Uterus (tissue), 3 donors: ENCODE measurements at regions not wholly inside any gene's neighbourhood (a gene's known extent, or its start where the extent isn't known, plus 50 kb on each side); places are given as distances from the start of the nearest gene placed in this dataset.

Experiments
- DNase-seq, 2 donors: peaks; one replicate each; pipeline ENCODE4 v3.0.0-alpha.2; 2019 to 2020
- H3K27ac ChIP-seq, 2 donors: fragments of 200-600 bp; sonication (generic); 1 replicate in 1 of 2; 2 replicates in 1 of 2; pipeline ENCODE4 v1.5.1; 2016 to 2018
- H3K27me3 ChIP-seq, 2 donors: fragments of 200-600 bp; sonication (generic); one replicate each; pipeline ENCODE4 v1.5.1; 2018 to 2019; ENCODE audit warnings: control low read depth in 1 of 2
- H3K36me3 ChIP-seq, 2 donors: fragments of 200-600 bp; sonication (generic); one replicate each; pipeline ENCODE4 v1.5.1; 2019; ENCODE audit warnings: control low read depth in 1 of 2
- H3K4me1 ChIP-seq, 2 donors: fragments of 200-600 bp; sonication (generic); one replicate each; pipeline ENCODE4 v1.5.1; 2018 to 2019; ENCODE audit warnings: control low read depth in 1 of 2
- H3K4me3 ChIP-seq, 2 donors: fragments of 200-600 bp; sonication (generic); 1 replicate in 1 of 2; 2 replicates in 1 of 2; pipeline ENCODE4 v1.5.1; 2018 to 2019; ENCODE audit warnings: mild to moderate bottlenecking in 1 of 2
- H3K9me3 ChIP-seq, 2 donors: fragments of 200-600 bp; sonication (generic); one replicate each; pipeline ENCODE4 v1.5.1; 2019; ENCODE audit warnings: control low read depth in 1 of 2
- CTCF ChIP-seq, 4 experiments: fragments of 200-600 bp in 2 of 4; fragments of 450-650 bp in 2 of 4; sonication (generic) in 2 of 4; IDR thresholded peaks; one replicate each; pipeline ENCODE4 v1.5.1; 2016 to 2019; ENCODE audit warnings: antibody characterized with exemption in 4 of 4, mild to moderate bottlenecking in 2 of 4, moderate library complexity in 1 of 4
- POLR2A ChIP-seq, 2 donors: fragments of 450-650 bp; IDR thresholded peaks; one replicate each; pipeline ENCODE4 v1.6.1; 2016; ENCODE audit warnings: antibody characterized with exemption in 2 of 2, mild to moderate bottlenecking in 1 of 2, moderate library complexity in 1 of 2
- intact Hi-C: fragments of 100-400 bp; cut with DNase I; formaldehyde crosslinking; loops from one replicate; pipeline ENCODE4 v1.15.1; 2023; ENCODE audit warnings: low total_unique reads
- donor health status: DM: yes; HTN: yes; CAD: no.

- intact Hi-C loops, result no loop called here
- Histone ChIP-seq H3K4me1 (no peaks in the 10 kb centered on the region), H3K9me3 (no peaks in the 10 kb centered on the region), H3K36me3 (no peaks in the 10 kb centered on the region), H3K27ac (no peak overlapping the region), H3K27me3 (no peaks in the 10 kb centered on the region), H3K4me3 (no peak overlapping the region)
- DNase-seq, result no peak
- TF ChIP-seq CTCF (IDR thresholded peaks at IDR 0.05) (no peak), POLR2A (IDR thresholded peaks at IDR 0.05) (no peak)
Observed at GRCh38 chr15:26103002-26103404, 239.9 kb upstream of the ATP10A start.

GRCh38 chr15:26102365-26102764 is 239.2 kb upstream of the ATP10A start:
- H3K36me3 ChIP-seq, result no peaks in the 10 kb centered on the region
- no peaks in the 10 kb centered on the region for H3K4me1 ChIP-seq
- intact Hi-C loops, result no loop called here
- H3K27ac ChIP-seq, result no peak overlapping the region
- DNase-seq, result no peak
- no peaks in the 10 kb centered on the region for H3K27me3 ChIP-seq
- no peaks in the 10 kb centered on the region for H3K9me3 ChIP-seq
- TF ChIP-seq POLR2A (IDR thresholded peaks at IDR 0.05) (no peak), CTCF (IDR thresholded peaks at IDR 0.05) (no peak)
- H3K4me3 ChIP-seq, result no peak overlapping the region

DNA sequence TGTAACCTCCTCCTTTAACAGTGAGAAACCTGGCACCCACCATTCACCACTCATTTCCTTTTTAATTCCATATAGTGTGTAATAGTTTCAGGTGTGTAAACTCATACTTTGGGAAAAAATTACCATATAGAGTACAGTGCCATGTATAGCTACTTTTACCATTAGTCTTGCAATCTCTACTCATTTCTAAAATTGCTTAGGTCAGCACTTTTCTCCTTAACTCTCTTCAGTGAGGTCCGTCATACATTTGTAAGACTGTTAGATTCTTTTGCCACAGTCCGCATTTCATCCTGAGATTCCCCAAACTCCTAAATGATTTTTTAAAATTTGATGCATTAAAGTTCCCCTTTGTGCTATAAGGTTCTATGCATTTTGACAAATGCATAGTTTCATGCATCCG is 238.3 kb upstream of the ATP10A start:
- H3K27me3 ChIP-seq, result no peaks in the 10 kb centered on the region
- H3K9me3 ChIP-seq, result no peaks in the 10 kb centered on the region
- no peak overlapping the region for H3K27ac ChIP-seq
- H3K4me1 ChIP-seq, result no peaks in the 10 kb centered on the region
- no peak for DNase-seq
- TF ChIP-seq CTCF (IDR thresholded peaks at IDR 0.05) (no peak), POLR2A (IDR thresholded peaks at IDR 0.05) (no peak)
- no peaks in the 10 kb centered on the region for H3K36me3 ChIP-seq
- H3K4me3 ChIP-seq, result no peak overlapping the region
- intact Hi-C loops, result no loop called here

- intact Hi-C loops, result no loop called here
- H3K27me3 ChIP-seq, result no peaks in the 10 kb centered on the region
- no peak overlapping the region for H3K4me3 ChIP-seq
- H3K27ac ChIP-seq, result no peak overlapping the region
- H3K4me1 ChIP-seq, result no peaks in the 10 kb centered on the region
- no peaks in the 10 kb centered on the region for H3K9me3 ChIP-seq
- DNase-seq, result no peak
- TF ChIP-seq CTCF (IDR thresholded peaks at IDR 0.05) (no peak), POLR2A (IDR thresholded peaks at IDR 0.05) (no peak)
- H3K36me3 ChIP-seq, result no peaks in the 10 kb centered on the region
Observed at GRCh38 chr15:26098801-26099200, 235.7 kb upstream of the ATP10A start.

DNA sequence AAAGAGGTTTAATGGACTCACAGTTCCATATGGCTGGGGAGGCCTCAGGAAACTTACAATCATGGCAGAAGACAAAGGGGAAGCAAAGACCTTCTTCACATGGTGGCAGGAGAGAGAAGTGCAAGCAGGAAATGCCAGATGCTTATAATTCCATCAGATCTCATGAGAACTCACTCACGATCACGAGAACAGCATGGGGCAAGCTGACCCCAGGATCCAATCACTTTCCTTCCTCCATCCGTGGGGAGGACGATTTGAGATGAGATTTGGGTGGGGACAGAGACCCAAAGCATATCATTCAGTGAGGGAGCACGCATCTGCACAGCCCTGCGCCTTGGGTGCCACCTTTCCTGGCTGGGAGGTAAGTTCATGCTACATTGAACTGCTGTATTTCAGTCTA is 234.1 kb upstream of the ATP10A start:
- Histone ChIP-seq H3K27ac (no peak overlapping the region), H3K36me3 (no peaks in the 10 kb centered on the region), H3K27me3 (no peaks in the 10 kb centered on the region), H3K4me3 (no peak overlapping the region), H3K4me1 (no peaks in the 10 kb centered on the region), H3K9me3 (no peaks in the 10 kb centered on the region)
- TF ChIP-seq POLR2A (IDR thresholded peaks at IDR 0.05), result no peak
- no peak for TF ChIP-seq CTCF (IDR thresholded peaks at IDR 0.05)
- intact Hi-C loops, result no loop called here
- no peak for DNase-seq
